ENCODE measurements at regions not wholly inside any gene's neighbourhood (a gene's known extent, or its start where the extent isn't known, plus 50 kb on each side); places are given as distances from the start of the nearest gene placed in this dataset.

GRCh38 chr22:48711669-48712068 lies 1116.0 kb downstream of the BRD1 start:
- TF ChIP-seq POLR2A (IDR thresholded peaks at IDR 0.05) (no peak), POLR2AphosphoS5 (IDR thresholded peaks at IDR 0.05) (no peak), CTCF (IDR thresholded peaks at IDR 0.05 in 8 of 11, conservative IDR thresholded peaks at IDR 0.05 in 3 of 11) (no peak)
- Histone ChIP-seq H3K36me3 (no peaks in the 10 kb centered on the region), H3K9me3 (peaks cover 0 to 14% (median 9%) of the 10 kb centered on the region in 8 donors), H3K4me1 (no peaks in the 10 kb centered on the region), H3K27ac (no peak overlapping the region), H3K27me3 (replicated peaks in 1 of 7) (peaks cover 0 to 13% (median 0%) of the 10 kb centered on the region in 7 donors), H3K4me3 (no peak overlapping the region)
- peak; percentile 42 for DNase-seq
- 88 to 94% (median 91%) methylated on average over 21 to 22 of the region's 22 CpGs for WGBS, 5 donors
- intact Hi-C loops (cut with DNase I; ENCODE audit: low total_unique reads): no loop called here

- Histone ChIP-seq H3K36me3 (no peaks in the 10 kb centered on the region), H3K4me3 (no peak overlapping the region), H3K4me1 (no peaks in the 10 kb centered on the region), H3K27ac (no peak overlapping the region), H3K9me3 (peaks cover 0 to 10% (median 6%) of the 10 kb centered on the region in 8 donors), H3K27me3 (replicated peaks in 1 of 7) (peaks cover 0 to 13% (median 0%) of the 10 kb centered on the region in 7 donors)
- 77 to 87% (median 80%) methylated on average over 10 to 11 of the region's 11 CpGs for WGBS, 5 donors
- peak; percentile 54 for DNase-seq
- intact Hi-C loops (cut with DNase I; ENCODE audit: low total_unique reads): no loop called here
- TF ChIP-seq POLR2A (IDR thresholded peaks at IDR 0.05) (no peak), POLR2AphosphoS5 (IDR thresholded peaks at IDR 0.05) (no peak), CTCF (IDR thresholded peaks at IDR 0.05 in 8 of 11, conservative IDR thresholded peaks at IDR 0.05 in 3 of 11) (no peak)
Measured at GRCh38 chr22:48711031-48711431, 1116.6 kb downstream of the BRD1 start.

- intact Hi-C loops (cut with DNase I; ENCODE audit: low total_unique reads): no loop called here
- H3K36me3 ChIP-seq: no peaks in the 10 kb centered on the region
- no peak overlapping the region for H3K27ac ChIP-seq
- peaks cover 0 to 13% (median 0%) of the 10 kb centered on the region in 7 donors for H3K27me3 ChIP-seq (replicated peaks in 1 of 7)
- H3K9me3 ChIP-seq: peaks cover 0 to 4% (median under 1%) of the 10 kb centered on the region in 8 donors
- 71 to 89% (median 83%) methylated on average over 8 to 11 of the region's 11 CpGs for WGBS, 5 donors
- TF ChIP-seq POLR2A (IDR thresholded peaks at IDR 0.05): no peak
- TF ChIP-seq CTCF (IDR thresholded peaks at IDR 0.05 in 8 of 11, conservative IDR thresholded peaks at IDR 0.05 in 3 of 11): no peak
- no peak for TF ChIP-seq POLR2AphosphoS5 (IDR thresholded peaks at IDR 0.05)
- H3K4me1 ChIP-seq: no peaks in the 10 kb centered on the region
- no peak overlapping the region for H3K4me3 ChIP-seq
- DNase-seq: peak; percentile 51
Measured at GRCh38 chr22:48710410-48710809, 1117.3 kb downstream of the BRD1 start.

- no peaks in the 10 kb centered on the region for H3K9me3 ChIP-seq
- peaks cover 0 to 13% (median 0%) of the 10 kb centered on the region in 7 donors for H3K27me3 ChIP-seq (replicated peaks in 1 of 7)
- WGBS, 5 donors: 71 to 87% (median 83%) methylated on average over 4 to 8 of the region's 8 CpGs
- H3K27ac ChIP-seq: no peak overlapping the region
- intact Hi-C loops (cut with DNase I; ENCODE audit: low total_unique reads): no loop called here
- DNase-seq: peak; percentile 59
- H3K4me3 ChIP-seq: no peak overlapping the region
- no peaks in the 10 kb centered on the region for H3K4me1 ChIP-seq
- no peaks in the 10 kb centered on the region for H3K36me3 ChIP-seq
- no peak for TF ChIP-seq CTCF (IDR thresholded peaks at IDR 0.05 in 8 of 11, conservative IDR thresholded peaks at IDR 0.05 in 3 of 11)
- no peak for TF ChIP-seq POLR2A (IDR thresholded peaks at IDR 0.05)
- TF ChIP-seq POLR2AphosphoS5 (IDR thresholded peaks at IDR 0.05): no peak
Measured at GRCh38 chr22:48709976-48710375, 1117.7 kb downstream of the BRD1 start.

Data from spleen (tissue), 11 donors.